GM18873 (cell line): ENCODE measurements at regions not wholly inside any gene's neighbourhood (a gene's known extent, or its start where the extent isn't known, plus 50 kb on each side); places are given as distances from the start of the nearest gene placed in this dataset.
"Not testable (repeated sequence)": the region's sequence is repeated elsewhere in the genome, so short reads cannot be mapped to it uniquely, and the experiment has no call there.

Experiments used
- ATAC-seq: cut with Tn5 transposase; IDR thresholded peaks from one replicate; pipeline ENCODE4 v1.9.1; 2021; ENCODE audit warnings: mild to moderate bottlenecking, moderate library complexity, moderate number of reproducible peaks; ENCODE audit not compliant: unreplicated experiment, low FRiP score

- ATAC-seq = no peak
Measured at GRCh38 chr3:106068795-106069194, 200.0 kb upstream of the CBLB start.

- ATAC-seq = no peak
Measured at GRCh38 chr3:106070187-106070586, 201.4 kb upstream of the CBLB start.

DNA sequence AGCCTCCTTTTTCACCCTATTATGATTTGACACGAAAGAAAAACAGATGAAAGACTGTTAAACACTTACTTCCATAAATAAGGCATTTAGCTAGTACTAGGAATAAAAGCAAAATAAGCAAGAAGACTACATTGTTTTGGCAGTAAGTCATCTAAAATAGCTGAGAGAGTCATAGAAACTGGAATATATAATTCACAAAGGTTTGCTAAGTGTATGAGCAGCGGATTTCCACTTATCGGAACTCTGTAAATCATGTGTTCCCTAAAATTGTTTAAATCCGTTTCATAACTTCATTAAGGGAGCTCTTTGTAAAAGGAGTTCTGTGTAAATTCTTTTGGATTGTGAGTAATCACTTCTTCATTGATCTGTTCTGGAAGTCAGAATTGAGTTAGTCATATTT lies 202.5 kb upstream of the CBLB start:
- ATAC-seq = no peak

DNA sequence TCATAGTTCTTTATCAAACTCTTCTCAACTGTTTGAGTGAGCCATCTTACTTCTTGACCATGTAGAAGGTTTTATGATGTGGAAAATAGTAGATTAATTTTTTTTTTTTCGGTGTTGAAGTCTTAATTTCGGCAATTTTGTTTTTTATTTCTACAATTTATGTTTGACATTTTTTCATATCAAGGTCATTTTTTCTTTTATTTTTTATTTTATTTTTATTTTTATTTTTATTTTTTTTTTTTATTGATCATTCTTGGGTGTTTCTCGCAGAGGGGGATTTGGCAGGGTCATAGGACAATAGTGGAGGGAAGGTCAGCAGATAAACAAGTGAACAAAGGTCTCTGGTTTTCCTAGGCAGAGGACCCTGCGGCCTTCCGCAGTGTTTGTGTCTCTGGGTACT lies 203.8 kb upstream of the CBLB start:
- not testable (repeated sequence) for ATAC-seq

DNA sequence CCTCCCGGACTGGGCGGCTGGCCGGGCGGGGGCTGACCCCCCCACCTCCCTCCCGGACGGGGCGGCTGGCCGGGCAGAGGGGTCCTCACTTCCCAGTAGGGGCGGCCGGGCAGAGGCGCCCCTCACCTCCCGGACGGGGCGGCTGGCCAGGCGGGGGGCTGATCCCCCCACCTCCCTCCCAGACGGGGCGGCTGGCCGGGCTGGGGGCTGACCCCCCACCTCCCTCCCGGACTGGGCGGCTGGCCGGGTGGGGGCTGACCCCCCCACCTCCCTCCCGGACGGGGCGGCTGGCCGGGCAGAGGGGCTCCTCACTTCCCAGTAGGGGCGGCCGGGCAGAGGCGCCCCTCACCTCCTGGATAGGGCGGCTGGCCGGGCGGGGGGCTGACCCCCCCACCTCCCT lies 205.0 kb upstream of the CBLB start:
- ATAC-seq = not testable (repeated sequence)

GRCh38 chr3:106075731-106076130 lies 206.9 kb upstream of the CBLB start:
- ATAC-seq = not testable (repeated sequence)

DNA sequence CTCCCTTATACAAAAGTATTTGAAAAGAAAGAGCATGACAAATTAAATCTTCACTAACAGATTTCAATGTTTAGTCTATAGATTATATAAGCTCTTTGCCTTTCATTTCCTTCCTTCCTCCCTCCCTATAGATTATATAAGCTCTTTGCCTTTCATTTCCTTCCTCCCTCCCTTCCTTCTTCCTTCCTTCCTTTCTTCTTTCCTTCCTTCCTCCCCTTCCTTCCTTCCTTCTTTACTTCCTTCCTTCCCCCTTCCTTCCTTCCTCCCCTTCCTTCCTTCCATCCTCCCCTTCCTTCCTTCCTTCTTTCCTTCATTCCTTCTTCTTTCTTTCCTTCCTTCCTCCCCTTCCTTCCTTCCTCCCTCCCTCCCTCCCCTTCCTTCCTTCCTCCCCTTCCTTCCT lies 209.8 kb upstream of the CBLB start:
- no peak for ATAC-seq

- ATAC-seq = no peak
Measured at GRCh38 chr3:106082616-106083015, 213.8 kb upstream of the CBLB start.

DNA sequence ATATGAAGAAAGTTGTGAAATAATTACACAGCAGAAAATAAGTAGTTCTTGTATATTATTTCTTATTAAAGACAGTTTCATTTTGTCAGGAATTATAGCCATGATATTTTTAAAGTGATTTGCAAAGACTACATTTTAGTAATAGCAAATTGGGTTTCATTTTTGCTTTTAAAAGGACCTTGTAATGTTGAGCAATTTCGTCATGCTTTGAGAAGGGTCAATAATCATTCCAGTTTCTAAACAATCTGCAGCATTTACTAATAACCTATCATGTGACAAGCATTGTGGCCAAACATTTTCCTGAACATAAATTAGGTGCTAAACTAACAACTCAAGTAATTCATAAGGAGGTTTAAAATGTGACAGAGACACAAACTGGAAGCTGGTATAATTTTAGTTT lies 214.4 kb upstream of the CBLB start:
- no peak for ATAC-seq

DNA sequence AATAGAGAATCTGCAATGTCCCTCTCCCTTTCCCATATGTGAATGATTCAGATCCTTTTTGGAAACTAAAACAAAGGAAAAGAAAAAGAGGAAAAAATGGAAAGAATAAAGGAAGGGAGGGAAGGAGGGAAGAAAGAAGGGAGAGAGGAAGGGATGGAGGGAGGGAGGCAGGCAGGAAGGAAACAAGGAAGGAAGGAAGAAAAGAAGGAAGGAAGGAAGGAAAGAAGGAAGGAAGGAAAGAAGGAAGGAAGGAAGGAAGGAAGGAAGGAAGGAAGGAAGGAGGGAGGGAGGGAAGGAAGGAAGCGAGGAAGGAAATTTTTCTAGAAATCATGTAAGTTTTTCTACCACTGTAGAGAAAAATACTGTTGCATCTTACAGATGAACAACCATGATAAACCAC lies 215.0 kb upstream of the CBLB start:
- no peak for ATAC-seq

DNA sequence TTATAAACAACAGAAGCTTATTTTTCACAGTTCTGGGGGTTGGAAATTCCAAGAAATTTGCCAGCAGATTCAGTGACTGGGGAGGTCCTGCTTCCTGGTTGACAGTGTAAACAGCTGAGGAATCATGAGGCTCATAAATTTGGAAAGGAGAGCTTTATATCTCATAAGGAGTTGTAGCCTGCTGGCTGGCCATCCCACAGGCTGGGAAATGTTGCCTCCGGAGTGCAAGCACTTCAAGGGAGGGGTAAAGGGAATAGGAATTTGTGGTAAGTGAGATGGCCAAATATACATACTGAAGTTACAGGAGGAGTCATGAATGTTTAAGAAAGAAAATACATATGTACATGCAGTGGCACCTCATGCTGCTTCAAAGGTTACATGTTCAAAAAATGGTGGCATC lies 217.2 kb upstream of the CBLB start:
- no peak for ATAC-seq

GRCh38 chr3:106086636-106087035 lies 217.8 kb upstream of the CBLB start:
- ATAC-seq = no peak

DNA sequence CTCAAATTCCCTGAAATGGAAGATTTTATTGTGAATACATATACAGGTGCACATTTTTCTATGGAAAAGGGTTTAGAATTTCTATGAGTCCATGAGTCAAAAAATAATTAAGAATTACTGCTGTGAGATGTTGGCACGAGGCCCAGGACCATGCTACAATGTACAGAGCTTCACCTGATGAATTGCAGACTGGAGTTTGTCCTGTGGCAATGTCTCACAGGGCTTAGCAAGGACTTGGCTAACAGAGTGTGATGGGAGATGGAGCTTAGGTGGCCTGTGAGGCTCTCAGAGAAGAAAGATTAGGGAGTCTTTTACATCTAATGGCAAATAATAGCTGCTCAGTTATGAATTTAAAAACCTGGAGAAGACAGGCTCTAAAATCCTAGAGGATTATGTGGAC lies 219.5 kb upstream of the CBLB start:
- ATAC-seq = no peak

DNA sequence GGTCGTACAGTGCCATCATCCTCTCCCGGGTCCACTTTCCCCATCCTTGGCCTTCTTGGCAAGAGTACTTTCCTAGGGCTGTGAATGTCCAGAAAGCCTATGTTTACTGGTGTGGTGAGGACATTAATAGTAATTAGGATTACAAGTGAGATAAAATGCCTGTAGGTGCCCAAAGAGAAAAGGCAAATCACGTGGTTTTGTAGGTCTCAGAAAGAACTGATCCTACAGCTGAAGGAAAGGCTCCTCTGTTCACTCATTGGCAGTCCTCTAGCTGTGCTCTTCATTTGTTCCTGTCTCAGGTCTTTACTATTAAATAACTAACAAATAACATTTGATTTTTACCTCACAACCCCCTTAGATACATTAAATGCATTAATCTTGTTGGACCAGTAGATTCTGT lies 220.1 kb upstream of the CBLB start:
- no peak for ATAC-seq

DNA sequence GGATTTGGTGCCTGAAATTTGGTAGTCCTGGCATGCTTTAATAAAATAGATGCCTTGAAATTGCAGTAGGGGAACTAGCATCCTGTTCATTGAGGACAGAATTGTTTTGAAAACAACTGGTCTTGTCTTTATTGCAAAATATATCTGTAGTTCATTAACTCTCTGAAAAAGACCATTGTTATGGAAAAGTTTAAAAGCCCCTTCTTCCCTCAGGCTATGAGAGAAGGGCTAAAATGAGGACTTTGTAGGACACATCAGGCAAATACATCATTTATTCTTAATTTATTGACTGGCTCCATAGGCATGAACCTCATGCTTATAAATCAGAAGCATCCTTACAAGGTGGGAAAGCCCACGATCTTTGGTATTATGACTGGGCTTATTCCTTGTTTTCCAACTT lies 221.0 kb upstream of the CBLB start:
- ATAC-seq = no peak

GRCh38 chr3:106092792-106093191 lies 224.0 kb upstream of the CBLB start:
- ATAC-seq = no peak

- ATAC-seq = no peak
Measured at GRCh38 chr3:106093616-106094015, 224.8 kb upstream of the CBLB start.

GRCh38 chr3:106097817-106098435 lies 229.1 kb upstream of the CBLB start:
- no peak for ATAC-seq

GRCh38 chr3:106103383-106103782 lies 234.6 kb upstream of the CBLB start:
- no peak for ATAC-seq

- ATAC-seq = no peak
Measured at GRCh38 chr3:106104078-106104477, 235.3 kb upstream of the CBLB start.

GRCh38 chr3:106108925-106109324 lies 240.1 kb upstream of the CBLB start:
- no peak for ATAC-seq

DNA sequence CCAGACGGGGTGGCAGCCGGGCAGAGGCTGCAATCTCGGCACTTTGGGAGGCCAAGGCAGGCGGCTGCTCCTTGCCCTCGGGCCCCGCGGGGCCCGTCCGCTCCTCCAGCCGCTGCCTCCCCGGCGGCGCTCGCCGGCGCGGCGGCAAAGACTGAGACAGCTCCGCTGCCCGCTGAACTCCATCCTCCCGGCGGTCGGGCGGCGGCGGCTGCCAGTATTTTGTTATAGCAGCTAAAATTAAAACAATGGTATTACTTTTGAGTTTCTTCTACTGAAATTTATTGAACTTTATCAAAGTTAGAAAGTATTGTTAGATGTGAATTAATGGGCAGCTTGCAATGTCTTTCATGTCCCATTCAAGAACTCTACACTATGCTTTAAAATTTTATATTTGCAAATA lies 243.7 kb upstream of the CBLB start:
- not testable (repeated sequence) for ATAC-seq

DNA sequence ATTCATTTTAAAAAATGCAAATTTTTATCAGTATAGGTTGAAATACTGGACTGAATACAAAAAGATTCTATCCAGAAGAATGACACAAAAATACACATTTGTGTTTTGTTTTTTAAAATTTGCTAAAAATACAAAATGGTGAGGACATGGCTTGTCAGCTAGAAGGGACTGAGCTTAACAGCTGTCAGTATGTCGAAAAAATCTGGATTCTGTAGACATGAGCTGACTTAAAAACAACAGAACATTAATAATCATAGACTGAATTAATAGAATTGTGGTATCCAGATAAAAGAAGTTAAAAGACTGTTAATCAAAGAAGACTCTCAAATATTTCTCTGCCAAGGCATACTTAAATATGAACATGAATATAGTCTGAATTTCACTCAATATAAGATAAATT lies 244.9 kb upstream of the CBLB start:
- ATAC-seq = no peak
